ENCODE measurements at regions not wholly inside any gene's neighbourhood (a gene's known extent, or its start where the extent isn't known, plus 50 kb on each side); places are given as distances from the start of the nearest gene placed in this dataset.

DNA sequence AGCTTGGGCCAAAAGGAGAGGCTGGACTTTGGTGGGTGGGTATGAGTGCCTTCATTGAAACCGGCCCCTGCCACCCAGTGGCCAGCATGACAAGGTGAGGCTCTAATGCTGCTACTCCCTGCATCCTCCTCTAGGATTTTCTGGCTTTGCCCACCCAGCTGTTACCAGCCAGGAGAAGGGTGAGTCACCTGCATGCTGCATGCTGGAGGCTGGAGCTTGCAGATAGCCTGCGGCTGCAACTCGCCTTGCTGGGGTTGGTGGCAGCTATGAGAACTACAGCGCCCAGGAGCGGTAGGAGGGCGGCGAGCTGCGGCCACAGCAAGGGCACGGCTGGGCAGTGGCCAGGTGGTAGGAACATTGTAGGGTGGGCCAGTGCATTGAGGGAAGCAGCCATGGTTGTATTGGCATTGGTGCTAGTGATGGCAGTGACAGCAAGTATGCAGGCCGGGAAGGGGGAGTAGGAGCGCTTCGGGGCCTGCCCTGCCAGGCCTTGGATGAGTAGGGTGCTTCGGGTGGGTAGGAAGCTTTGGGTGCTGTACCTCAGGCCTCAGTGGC lies 75.4 kb upstream of the SLC35G4 start:
- TF ChIP-seq, protein P1, sequence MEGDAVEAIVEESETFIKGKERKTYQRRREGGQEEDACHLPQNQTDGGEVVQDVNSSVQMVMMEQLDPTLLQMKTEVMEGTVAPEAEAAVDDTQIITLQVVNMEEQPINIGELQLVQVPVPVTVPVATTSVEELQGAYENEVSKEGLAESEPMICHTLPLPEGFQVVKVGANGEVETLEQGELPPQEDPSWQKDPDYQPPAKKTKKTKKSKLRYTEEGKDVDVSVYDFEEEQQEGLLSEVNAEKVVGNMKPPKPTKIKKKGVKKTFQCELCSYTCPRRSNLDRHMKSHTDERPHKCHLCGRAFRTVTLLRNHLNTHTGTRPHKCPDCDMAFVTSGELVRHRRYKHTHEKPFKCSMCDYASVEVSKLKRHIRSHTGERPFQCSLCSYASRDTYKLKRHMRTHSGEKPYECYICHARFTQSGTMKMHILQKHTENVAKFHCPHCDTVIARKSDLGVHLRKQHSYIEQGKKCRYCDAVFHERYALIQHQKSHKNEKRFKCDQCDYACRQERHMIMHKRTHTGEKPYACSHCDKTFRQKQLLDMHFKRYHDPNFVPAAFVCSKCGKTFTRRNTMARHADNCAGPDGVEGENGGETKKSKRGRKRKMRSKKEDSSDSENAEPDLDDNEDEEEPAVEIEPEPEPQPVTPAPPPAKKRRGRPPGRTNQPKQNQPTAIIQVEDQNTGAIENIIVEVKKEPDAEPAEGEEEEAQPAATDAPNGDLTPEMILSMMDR (conservative IDR thresholded peaks at IDR 0.05 in 1 of 2, IDR thresholded peaks at IDR 0.05 in 1 of 2; ENCODE audit: low read depth in 1 of 2, low read length in 2 of 2) = no peak
- TF ChIP-seq EZH2 (IDR thresholded peaks at IDR 0.05; ENCODE audit: low read length, missing control alignments) = no peak
